ENCODE measurements at regions not wholly inside any gene's neighbourhood (a gene's known extent, or its start where the extent isn't known, plus 50 kb on each side); places are given as distances from the start of the nearest gene placed in this dataset.
"Not testable (repeated sequence)": the region's sequence is repeated elsewhere in the genome, so short reads cannot be mapped to it uniquely, and the experiment has no call there.

DNA sequence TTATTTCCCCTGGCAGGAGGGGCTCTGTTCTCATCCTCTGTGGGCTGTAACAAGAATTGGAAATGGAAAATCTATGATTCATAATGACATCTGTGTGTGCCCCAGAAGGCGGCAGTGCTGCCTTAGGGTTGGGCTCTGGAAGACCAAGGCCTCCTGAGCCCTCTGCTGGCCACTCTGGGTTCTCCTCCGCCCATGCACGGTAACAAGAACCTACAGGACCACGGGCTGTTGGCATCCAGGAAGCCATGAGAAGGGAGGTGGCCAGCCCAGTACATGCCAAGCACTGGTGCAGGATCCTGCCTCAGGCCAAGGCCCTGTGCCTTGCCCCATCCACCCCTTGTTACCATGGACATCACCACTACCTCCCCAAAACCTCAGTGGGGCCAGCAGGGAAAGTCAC is 454.2 kb downstream of the TP53TG3F start:
- in situ Hi-C loops (cut with HindIII; ENCODE audit: low sequenced_read_pairs); H3K4me3 ChIP-seq (ENCODE audit: low read depth, low read length); DNase-seq (ENCODE audit: low read depth, low spot score): not testable (repeated sequence)

DNA sequence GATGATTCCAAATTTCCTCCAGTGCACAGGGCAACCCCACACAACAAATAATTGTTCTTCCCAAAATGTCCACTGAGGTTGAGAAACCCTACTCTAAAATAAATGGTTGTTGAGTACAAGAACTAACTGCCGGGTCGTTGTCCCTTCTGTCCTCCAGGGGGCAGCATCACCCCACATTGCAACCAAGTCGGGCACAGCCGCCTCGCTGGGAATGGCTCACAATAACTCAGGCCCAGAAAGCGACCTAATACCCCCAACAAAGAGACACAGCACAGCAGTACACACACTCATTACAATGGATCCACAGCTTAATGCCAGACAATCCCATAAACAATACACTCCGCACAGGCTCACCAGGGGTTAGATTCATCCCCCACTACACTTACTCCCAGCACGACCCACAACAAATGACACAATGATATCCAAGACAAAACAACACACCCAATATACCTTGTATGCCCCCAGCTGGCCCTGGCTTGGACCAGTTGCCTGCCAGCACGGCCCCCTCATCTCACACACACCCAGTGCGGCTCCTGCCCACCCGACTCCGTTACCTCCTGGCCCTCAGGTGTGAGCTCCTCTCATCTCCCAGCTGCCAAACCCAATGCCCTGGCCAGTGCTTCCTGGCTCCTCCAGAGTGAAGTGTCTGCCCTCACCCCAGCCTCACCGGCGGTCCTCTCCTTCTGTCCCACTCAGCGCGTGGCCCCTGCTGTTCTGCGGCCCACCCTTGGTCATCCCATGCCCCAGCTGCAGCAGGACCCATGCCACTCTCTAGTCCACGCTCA is 461.5 kb downstream of the TP53TG3F start:
- DNase-seq (ENCODE audit: low read depth, low spot score); H3K4me3 ChIP-seq (ENCODE audit: low read depth, low read length); in situ Hi-C loops (cut with HindIII; ENCODE audit: low sequenced_read_pairs): not testable (repeated sequence)

DNA sequence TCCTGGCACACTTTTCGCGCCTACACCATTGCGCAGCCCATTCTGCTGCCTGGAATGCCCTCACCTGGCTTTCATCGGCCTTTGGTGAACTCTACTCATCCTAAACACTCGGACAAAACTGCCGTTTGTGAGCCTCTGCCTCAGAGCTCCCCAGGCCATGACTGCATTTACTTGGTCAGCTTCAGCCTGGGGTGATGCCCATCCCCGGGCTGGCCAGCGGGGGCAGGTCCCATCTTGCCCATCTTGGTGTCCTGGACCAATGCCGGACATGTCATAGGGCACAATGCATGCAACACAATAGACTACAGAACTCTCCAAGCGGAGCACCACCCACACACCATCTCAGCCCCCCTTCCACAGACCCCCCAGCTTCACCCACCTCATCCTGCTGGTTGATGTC is 463.5 kb downstream of the TP53TG3F start:
- DNase-seq (ENCODE audit: low read depth, low spot score); in situ Hi-C loops (cut with HindIII; ENCODE audit: low sequenced_read_pairs); H3K4me3 ChIP-seq (ENCODE audit: low read depth, low read length): not testable (repeated sequence)

DNA sequence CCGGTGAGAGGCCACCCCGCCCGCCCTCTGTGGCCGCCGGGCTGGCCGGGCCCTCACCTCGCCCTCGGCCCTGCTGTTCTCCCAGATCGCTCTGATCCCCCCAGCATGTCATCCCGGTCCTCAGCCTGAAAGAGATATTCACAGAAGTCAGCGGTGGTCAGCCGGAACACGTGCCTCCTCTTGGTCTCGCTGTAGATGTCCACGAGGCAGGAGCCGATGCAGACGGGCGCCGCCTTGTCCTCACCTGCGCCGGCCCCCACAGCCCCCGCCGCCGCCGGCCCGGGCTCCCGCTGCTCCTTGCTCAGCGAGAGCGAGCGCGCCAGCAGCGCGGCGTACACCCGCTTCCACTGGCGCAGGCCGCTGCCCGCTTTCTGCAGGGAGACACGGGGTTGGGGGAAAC is 468.6 kb downstream of the TP53TG3F start:
- H3K4me3 ChIP-seq (ENCODE audit: low read depth, low read length); in situ Hi-C loops (cut with HindIII; ENCODE audit: low sequenced_read_pairs); DNase-seq (ENCODE audit: low read depth, low spot score): not testable (repeated sequence)

DNA sequence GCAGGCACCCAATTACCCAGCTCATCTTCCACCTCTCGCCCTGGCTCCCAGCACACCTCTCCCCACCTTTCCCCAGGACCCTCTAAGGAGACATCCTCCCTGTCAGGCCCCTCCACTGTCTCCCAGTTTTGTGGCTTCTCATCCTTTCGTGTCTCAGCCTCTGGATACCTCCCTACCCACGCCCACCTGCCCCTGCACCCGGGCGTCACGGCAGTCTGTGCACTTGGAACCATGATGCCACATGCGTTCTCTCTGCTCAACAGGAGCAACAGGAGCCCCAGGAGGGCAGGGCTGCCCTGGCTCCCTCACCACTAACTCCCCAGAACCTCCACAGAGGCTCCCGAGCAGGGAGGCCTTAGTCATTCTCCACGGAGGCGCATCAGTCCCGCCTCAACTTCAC is 472.8 kb downstream of the TP53TG3F start:
- in situ Hi-C loops (cut with HindIII; ENCODE audit: low sequenced_read_pairs); DNase-seq (ENCODE audit: low read depth, low spot score); H3K4me3 ChIP-seq (ENCODE audit: low read depth, low read length): not testable (repeated sequence)

DNA sequence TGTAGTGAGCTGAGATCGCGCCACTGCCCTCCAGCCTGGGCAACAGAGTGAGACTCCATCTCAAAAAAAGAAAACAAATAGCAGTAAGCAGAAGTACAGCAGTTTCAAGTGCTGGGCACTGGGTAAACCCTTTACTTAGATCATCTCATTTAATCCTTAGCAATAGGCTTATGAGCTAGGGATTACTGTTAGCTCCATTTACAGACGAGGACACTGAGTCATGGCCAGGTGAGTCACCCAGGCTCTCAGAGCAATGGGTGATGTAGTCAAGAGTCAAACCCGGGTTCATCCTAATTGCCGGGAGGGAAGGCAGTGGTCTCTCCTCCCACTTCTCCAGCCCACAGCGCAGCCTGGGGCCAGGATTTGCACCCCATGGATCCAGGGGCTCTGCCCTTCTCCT is 473.6 kb downstream of the TP53TG3F start:
- DNase-seq (ENCODE audit: low read depth, low spot score); H3K4me3 ChIP-seq (ENCODE audit: low read depth, low read length); in situ Hi-C loops (cut with HindIII; ENCODE audit: low sequenced_read_pairs): not testable (repeated sequence)

DNA sequence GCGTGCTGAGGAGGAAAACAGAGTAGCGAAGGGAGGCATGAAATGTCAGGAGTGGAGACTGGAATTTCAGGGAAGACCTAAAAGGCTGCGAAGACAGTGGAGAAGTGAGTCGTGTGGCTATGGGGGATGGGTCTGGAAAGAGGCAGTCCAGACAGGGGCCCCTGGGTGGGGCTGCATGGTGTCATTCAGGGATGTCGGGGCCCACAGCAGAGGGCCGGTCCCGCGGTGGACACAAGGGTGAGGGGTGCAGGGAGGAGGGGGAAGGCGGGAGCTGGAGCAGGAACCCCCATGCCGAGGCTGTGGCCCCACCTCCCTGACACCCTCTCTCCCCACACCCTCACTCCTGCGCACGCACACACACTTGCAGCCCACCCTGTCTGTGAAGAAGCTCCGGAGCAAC is 476.4 kb downstream of the TP53TG3F start:
- in situ Hi-C loops (cut with HindIII; ENCODE audit: low sequenced_read_pairs); DNase-seq (ENCODE audit: low read depth, low spot score); H3K4me3 ChIP-seq (ENCODE audit: low read depth, low read length): not testable (repeated sequence)

DNA sequence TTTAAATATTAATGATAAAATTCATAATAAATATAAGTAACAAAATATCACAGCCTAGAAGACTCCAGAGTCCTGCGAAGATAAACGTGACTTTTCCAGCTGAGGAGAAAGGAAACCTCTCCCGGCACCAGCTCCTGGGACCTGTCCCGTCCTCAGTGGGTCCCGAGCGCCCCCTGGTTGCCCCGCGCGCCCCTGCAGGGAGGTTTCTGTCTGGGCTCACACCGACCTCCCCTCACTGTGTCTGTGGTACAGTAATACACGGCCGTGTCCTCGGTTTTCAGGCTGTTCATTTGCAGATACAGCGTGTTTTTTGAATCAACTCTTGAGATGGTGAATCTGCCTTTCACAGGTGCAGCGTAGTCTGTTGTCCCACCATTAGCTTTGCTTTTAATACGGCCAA is 478.7 kb downstream of the TP53TG3F start:
- DNase-seq (ENCODE audit: low read depth, low spot score); H3K4me3 ChIP-seq (ENCODE audit: low read depth, low read length); in situ Hi-C loops (cut with HindIII; ENCODE audit: low sequenced_read_pairs): not testable (repeated sequence)

DNA sequence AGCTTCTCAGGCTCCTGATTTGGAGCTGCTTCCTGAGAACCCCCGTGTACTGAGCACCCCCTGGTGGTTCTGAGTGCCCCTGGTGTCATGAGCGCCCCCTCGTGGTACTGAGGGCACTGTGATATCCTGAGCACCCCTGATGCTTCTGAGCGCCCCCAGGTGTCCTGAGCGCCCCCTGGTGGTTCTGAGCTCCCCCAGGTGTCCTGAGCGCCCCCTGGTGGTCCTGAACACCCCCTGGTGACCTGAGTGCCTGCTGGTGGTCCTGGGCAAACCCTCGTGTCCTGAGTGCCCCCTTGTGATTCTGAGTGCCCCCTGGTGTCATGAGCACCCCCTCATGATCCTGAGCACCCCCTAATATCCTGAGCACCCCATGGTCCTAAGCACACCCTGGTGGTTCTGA is 502.1 kb downstream of the TP53TG3F start:
- in situ Hi-C loops (cut with HindIII; ENCODE audit: low sequenced_read_pairs): not testable (repeated sequence)

DNA sequence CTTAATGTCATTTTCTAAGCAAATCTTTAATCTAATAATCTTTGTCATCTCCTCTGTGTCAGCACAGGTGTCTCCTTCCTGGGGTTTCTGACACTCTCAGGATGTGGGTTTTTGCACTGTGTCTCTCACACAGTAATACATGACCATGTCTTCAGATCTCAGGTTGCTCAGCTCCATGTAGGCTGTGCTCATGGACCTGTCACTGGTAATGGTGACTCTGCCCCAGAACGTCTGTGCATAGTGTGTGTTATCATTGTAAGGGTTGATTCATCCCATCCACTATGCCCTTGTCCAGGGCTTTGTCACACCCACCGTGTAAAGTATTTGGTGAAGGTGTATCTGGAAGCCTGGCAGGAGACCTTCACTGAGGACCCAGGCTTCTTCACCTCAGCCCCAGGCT is 506.1 kb downstream of the TP53TG3F start:
- H3K4me3 ChIP-seq (ENCODE audit: low read depth, low read length); in situ Hi-C loops (cut with HindIII; ENCODE audit: low sequenced_read_pairs); DNase-seq (ENCODE audit: low read depth, low spot score): not testable (repeated sequence)

More for the DNA sequence above, 502.1 kb downstream of the TP53TG3F start:
- DNase-seq (ENCODE audit: low read depth, low spot score); H3K4me3 ChIP-seq (ENCODE audit: low read depth, low read length): not testable (repeated sequence)

DNA sequence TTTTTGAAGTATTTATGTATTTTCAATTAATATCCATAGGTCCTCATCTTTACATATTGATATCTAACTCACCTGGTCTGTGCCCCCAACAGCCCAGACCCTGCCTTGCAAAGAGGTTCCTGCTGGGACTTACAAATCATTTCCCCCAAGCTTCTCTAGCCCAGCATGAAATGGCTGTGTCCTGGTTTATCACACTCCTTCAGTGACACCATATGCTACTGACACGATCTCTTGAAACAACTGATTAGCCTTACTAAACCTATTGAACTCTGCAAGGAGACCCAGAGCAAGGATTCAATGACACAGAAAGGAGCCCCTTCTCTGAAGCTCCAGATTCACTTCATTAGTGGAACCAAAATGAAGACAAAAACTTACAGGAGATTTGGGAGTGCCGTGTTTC is 507.4 kb downstream of the TP53TG3F start:
- in situ Hi-C loops (cut with HindIII; ENCODE audit: low sequenced_read_pairs); DNase-seq (ENCODE audit: low read depth, low spot score); H3K4me3 ChIP-seq (ENCODE audit: low read depth, low read length): not testable (repeated sequence)

DNA sequence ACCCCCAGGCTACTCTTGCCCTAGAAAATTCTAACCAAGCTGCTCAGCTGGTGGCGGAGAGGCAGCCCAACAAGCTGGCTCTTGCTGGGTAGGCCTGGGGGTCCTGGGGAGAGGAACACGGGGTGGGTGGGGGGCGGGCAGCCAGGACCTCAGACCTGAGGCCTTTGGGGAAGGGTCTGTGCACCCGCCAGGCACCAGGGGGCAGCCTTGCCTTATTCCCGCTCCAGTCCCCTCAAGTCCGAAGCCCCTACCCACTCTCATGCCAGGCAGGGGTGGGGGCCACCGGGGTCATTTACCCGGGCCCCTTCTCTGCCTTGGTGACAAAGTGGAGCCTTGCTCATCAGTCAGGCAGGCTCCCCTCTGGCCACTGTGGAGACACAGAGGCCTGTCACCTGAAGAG is 515.1 kb downstream of the TP53TG3F start:
- in situ Hi-C loops (cut with HindIII; ENCODE audit: low sequenced_read_pairs); DNase-seq (ENCODE audit: low read depth, low spot score): not testable (repeated sequence)

DNA sequence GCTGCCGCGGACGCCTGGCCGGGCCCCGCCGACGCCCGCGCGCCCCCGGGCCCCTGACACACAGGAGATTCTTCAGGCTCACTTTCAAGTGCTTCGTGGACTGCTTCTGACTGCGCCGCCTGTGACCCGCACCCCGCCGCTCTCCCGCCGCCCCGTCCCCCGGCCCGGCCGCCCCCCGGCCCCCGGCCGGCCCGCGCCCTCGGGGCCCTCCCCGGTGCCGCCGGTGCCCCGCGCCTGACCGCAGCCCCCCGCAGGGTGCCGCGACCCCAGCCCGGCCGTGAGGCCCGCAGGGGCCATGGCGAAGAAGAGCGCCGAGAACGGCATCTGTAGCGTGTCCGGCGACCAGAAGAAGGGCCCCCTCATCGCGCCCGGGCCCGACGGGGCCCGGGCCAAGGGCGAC is 516.3 kb downstream of the TP53TG3F start:
- H3K4me3 ChIP-seq (ENCODE audit: low read depth, low read length); in situ Hi-C loops (cut with HindIII; ENCODE audit: low sequenced_read_pairs): not testable (repeated sequence)

More for the DNA sequence above, 515.1 kb downstream of the TP53TG3F start:
- not testable (repeated sequence) for H3K4me3 ChIP-seq (ENCODE audit: low read depth, low read length)

DNA sequence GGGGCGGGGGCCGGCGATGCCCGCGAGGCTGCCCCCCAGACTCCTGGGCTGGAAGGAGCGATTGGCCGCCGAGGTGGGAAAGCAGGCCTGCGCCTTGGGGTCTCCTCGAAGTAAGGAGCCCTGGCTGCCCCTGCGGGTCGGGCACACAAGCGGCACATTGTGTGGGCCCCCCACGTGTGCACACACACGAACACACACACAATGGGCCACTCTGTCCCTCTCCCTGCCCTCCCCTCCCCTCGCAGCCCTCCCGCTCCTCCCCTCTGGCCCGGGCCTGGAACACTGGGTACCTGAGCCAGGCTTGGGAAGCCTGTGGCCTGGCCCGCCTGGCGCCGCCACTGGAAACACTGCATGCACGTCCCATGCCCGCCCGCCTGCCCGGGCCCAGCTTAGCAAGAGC is 517.1 kb downstream of the TP53TG3F start:
- in situ Hi-C loops (cut with HindIII; ENCODE audit: low sequenced_read_pairs); DNase-seq (ENCODE audit: low read depth, low spot score); H3K4me3 ChIP-seq (ENCODE audit: low read depth, low read length): not testable (repeated sequence)

More for the DNA sequence above, 516.3 kb downstream of the TP53TG3F start:
- DNase-seq (ENCODE audit: low read depth, low spot score): not testable (repeated sequence)

DNA sequence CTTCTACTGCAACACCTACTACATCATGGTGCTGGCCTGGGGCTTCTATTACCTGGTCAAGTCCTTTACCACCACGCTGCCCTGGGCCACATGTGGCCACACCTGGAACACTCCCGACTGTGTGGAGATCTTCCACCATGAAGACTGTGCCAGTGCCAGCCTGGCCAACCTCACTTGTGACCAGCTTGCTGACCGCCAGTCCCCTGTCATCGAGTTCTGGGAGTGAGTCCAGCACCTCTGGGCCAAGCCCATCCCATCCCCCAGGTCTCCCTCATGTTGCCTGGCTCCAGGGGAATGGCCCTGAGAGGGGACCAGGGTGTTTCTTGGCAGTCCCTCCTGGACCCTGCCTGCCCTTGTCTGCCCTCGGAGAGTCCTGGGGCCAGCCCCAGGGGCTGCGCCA is 519.4 kb downstream of the TP53TG3F start:
- H3K4me3 ChIP-seq (ENCODE audit: low read depth, low read length); in situ Hi-C loops (cut with HindIII; ENCODE audit: low sequenced_read_pairs); DNase-seq (ENCODE audit: low read depth, low spot score): not testable (repeated sequence)

DNA sequence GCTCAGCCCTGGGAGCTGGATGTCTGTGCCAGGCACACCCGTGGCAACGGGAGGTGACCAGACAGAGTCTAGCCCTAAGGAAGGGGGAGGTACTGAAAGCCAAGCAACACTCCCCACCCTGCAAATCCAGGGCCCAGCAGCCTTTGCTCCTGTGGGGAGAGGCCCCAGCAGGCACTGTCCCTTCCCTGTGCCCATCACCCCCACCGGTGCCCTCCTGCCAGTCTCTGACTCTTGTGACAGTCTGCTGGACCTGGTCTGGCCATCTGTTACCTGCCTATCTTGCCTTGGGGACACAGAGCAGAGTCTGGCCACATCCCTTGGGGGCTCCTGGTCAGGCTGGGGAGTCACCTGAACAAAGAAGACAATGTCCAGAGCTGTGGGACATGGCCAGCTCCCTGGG is 520.2 kb downstream of the TP53TG3F start:
- in situ Hi-C loops (cut with HindIII; ENCODE audit: low sequenced_read_pairs); DNase-seq (ENCODE audit: low read depth, low spot score); H3K4me3 ChIP-seq (ENCODE audit: low read depth, low read length): not testable (repeated sequence)

DNA sequence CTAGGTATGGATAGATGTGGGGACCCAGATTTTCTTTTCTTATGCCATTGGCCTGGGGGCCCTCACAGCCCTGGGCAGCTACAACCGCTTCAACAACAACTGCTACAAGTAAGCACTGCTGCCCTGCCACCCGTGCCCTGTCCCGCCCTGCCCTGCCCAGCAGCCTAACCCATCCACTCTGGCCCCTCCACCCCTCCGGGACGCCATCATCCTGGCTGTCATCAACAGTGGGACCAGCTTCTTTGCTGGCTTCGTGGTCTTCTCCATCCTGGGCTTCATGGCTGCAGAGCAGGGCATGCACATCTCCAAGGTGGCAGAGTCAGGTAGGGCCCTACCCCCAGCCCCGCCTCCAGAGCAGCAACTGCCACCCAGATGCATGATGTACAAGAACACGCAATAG is 521.3 kb downstream of the TP53TG3F start:
- DNase-seq (ENCODE audit: low read depth, low spot score); H3K4me3 ChIP-seq (ENCODE audit: low read depth, low read length); in situ Hi-C loops (cut with HindIII; ENCODE audit: low sequenced_read_pairs): not testable (repeated sequence)

DNA sequence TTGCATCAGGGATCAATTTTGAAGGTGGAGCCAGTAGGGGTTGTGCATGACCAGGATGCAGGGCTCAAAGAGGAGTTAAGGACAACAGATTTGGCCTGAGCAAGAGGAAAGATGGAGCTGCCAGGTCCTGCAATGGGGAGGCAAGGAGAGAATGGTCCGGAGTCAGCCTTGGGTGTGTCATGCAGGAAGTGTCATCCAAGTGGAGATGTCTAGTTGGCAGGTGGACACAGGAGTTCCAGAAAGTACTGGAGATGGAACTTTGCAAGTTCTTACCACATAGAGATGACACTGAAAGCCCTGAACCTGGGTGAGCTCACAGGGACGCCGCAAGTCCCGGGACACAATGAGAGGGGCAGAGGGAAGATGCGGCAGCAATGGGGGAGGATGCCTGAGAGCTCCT is 525.0 kb downstream of the TP53TG3F start:
- H3K4me3 ChIP-seq (ENCODE audit: low read depth, low read length); in situ Hi-C loops (cut with HindIII; ENCODE audit: low sequenced_read_pairs); DNase-seq (ENCODE audit: low read depth, low spot score): not testable (repeated sequence)
